LNCaP clone FGC (cell line): ENCODE measurements at regions not wholly inside any gene's neighbourhood (a gene's known extent, or its start where the extent isn't known, plus 50 kb on each side); places are given as distances from the start of the nearest gene placed in this dataset.

Experiments
- DNase-seq: peaks from one replicate; pipeline ENCODE4 v3.0.0-alpha.2; 2011; ENCODE audit warnings: low read depth
- H3K4me3 ChIP-seq: 2 replicates; pipeline ENCODE4 v1.5.1; 2011; ENCODE audit warnings: mild to moderate bottlenecking, low read depth, low read length, control low read depth
- CTCF ChIP-seq: IDR thresholded peaks from 2 replicates; pipeline ENCODE4 v1.5.1; 2012; ENCODE audit warnings: mild to moderate bottlenecking; ENCODE audit not compliant: control insufficient read depth, insufficient read depth; ENCODE audit errors: extremely low read depth

GRCh38 chr5:20660588-20660987 is 672.6 kb upstream of the CDH18 start:
- no peak for TF ChIP-seq CTCF

GRCh38 chr5:20656262-20656661 is 668.3 kb upstream of the CDH18 start:
- TF ChIP-seq CTCF, result no peak
- DNase-seq, result no peak
- H3K4me3 ChIP-seq, result no peak overlapping the region

More at GRCh38 chr5:20660588-20660987, 672.6 kb upstream of the CDH18 start:
- no peak for DNase-seq
- H3K4me3 ChIP-seq, result no peak overlapping the region

GRCh38 chr5:20655211-20655610 is 667.2 kb upstream of the CDH18 start:
- TF ChIP-seq CTCF, result no peak
- DNase-seq, result no peak
- H3K4me3 ChIP-seq, result no peak overlapping the region

- TF ChIP-seq CTCF, result no peak
- DNase-seq, result no peak
- H3K4me3 ChIP-seq, result no peak overlapping the region
Measured at GRCh38 chr5:20654746-20655145, 666.7 kb upstream of the CDH18 start.

- H3K4me3 ChIP-seq, result no peak overlapping the region
- no peak for TF ChIP-seq CTCF
- DNase-seq, result no peak
Measured at GRCh38 chr5:20654033-20654432, 666.0 kb upstream of the CDH18 start.

- DNase-seq, result no peak
- H3K4me3 ChIP-seq, result no peak overlapping the region
- TF ChIP-seq CTCF, result no peak
Measured at GRCh38 chr5:20649966-20650365, 662.0 kb upstream of the CDH18 start.

- H3K4me3 ChIP-seq, result no peak overlapping the region
- no peak for DNase-seq
- no peak for TF ChIP-seq CTCF
Measured at GRCh38 chr5:20648981-20649380, 661.0 kb upstream of the CDH18 start.
